ENCODE measurements at regions not wholly inside any gene's neighbourhood (a gene's known extent, or its start where the extent isn't known, plus 50 kb on each side); places are given as distances from the start of the nearest gene placed in this dataset.

- H2AFZ ChIP-seq (ENCODE audit: low read length) = no peak overlapping the region
- DNase-seq = peak; percentile 46
- H3K27ac ChIP-seq (ENCODE audit: low read length) = no peak overlapping the region
- no peaks in the 10 kb centered on the region for H3K27me3 ChIP-seq (ENCODE audit: low read length)
- TF ChIP-seq EZH2 (IDR thresholded peaks at IDR 0.05; ENCODE audit: low read length, unreplicated experiment) (no peak), EZH2phosphoT487 (IDR thresholded peaks at IDR 0.05; ENCODE audit: borderline replicate concordance, low read length) (no peak)
- TF ChIP-seq, protein P1, sequence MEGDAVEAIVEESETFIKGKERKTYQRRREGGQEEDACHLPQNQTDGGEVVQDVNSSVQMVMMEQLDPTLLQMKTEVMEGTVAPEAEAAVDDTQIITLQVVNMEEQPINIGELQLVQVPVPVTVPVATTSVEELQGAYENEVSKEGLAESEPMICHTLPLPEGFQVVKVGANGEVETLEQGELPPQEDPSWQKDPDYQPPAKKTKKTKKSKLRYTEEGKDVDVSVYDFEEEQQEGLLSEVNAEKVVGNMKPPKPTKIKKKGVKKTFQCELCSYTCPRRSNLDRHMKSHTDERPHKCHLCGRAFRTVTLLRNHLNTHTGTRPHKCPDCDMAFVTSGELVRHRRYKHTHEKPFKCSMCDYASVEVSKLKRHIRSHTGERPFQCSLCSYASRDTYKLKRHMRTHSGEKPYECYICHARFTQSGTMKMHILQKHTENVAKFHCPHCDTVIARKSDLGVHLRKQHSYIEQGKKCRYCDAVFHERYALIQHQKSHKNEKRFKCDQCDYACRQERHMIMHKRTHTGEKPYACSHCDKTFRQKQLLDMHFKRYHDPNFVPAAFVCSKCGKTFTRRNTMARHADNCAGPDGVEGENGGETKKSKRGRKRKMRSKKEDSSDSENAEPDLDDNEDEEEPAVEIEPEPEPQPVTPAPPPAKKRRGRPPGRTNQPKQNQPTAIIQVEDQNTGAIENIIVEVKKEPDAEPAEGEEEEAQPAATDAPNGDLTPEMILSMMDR (conservative IDR thresholded peaks at IDR 0.05; ENCODE audit: low read depth, low read length) = no peak
- H3K4me3 ChIP-seq (ENCODE audit: low read length) = no peak overlapping the region
- no peaks in the 10 kb centered on the region for H3F3A ChIP-seq (ENCODE audit: low read length, unreplicated experiment)
- no TSS peak for BruUV-seq (replicated peaks)
- POLR2A ChIA-PET (ENCODE audit: unreplicated experiment) = no interaction called here
- intact Hi-C loops (cut with micrococcal nuclease) = loop anchor here (1.0 kb wide), 1 partner anchor 23 kb away; no protein-coding TSS in a partner anchor
- H4K20me1 ChIP-seq (ENCODE audit: low read length) = no peaks in the 10 kb centered on the region
- H3K9me3 ChIP-seq (ENCODE audit: low read length) = no peaks in the 10 kb centered on the region
- no peak overlapping the region for H3K4me2 ChIP-seq (ENCODE audit: low read length)
- no peaks in the 10 kb centered on the region for H3K79me2 ChIP-seq (ENCODE audit: low read length)
- peaks cover 12% of the 10 kb centered on the region for H3K4me1 ChIP-seq (ENCODE audit: insufficient read depth, low read length)
- H3K36me3 ChIP-seq (ENCODE audit: low read depth, low read length) = no peaks in the 10 kb centered on the region
- CTCF ChIA-PET = interaction anchor here (0.6 kb wide), 1 partner anchor 96 kb away, joined by 3 read pairs; no protein-coding TSS in a partner anchor
- no peak overlapping the region for H3K9ac ChIP-seq (ENCODE audit: low read length)
- H3K9me2 ChIP-seq (replicated peaks; ENCODE audit: low read length) = no peaks in the 10 kb centered on the region
- peak; percentile 29 for ATAC-seq
Observed at GRCh38 chr3:177420651-177421480, 223.6 kb upstream of the TBL1XR1 start.

DNA sequence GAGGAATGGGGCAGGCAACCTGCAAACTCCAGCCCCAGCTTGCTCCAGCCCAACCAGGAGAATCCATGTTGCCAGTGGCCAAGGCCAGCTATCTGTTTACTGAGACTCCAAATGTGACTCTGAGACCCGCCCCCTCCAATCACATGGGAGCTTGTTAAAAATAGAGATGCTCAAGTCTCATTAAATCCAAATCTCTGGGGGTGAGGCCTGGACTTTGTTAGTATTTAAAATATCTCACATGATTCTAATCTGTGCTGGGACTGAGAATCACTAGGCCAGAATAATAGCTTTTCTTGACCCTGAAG, 224.2 kb upstream of the TBL1XR1 start:
- Histone ChIP-seq H3K4me1 (ENCODE audit: insufficient read depth, low read length) (peaks cover 16% of the 10 kb centered on the region), H3K27ac (ENCODE audit: low read length) (no peak overlapping the region), H3K9ac (ENCODE audit: low read length) (no peak overlapping the region), H2AFZ (ENCODE audit: low read length) (no peak overlapping the region), H3K27me3 (ENCODE audit: low read length) (no peaks in the 10 kb centered on the region), H3K9me2 (replicated peaks; ENCODE audit: low read length) (no peaks in the 10 kb centered on the region), H3F3A (ENCODE audit: low read length, unreplicated experiment) (no peaks in the 10 kb centered on the region), H3K4me2 (ENCODE audit: low read length) (no peak overlapping the region), H3K9me3 (ENCODE audit: low read length) (no peaks in the 10 kb centered on the region), H4K20me1 (ENCODE audit: low read length) (no peaks in the 10 kb centered on the region), H3K36me3 (ENCODE audit: low read depth, low read length) (no peaks in the 10 kb centered on the region), H3K79me2 (ENCODE audit: low read length) (no peaks in the 10 kb centered on the region), H3K4me3 (ENCODE audit: low read length) (no peak overlapping the region)
- CTCF ChIA-PET = no interaction called here
- POLR2A ChIA-PET (ENCODE audit: unreplicated experiment) = no interaction called here
- DNase-seq = no peak
- intact Hi-C loops (cut with micrococcal nuclease) = loop anchor here (1.0 kb wide), 1 partner anchor 23 kb away; no protein-coding TSS in a partner anchor
- BruUV-seq (replicated peaks) = no TSS peak
- no peak for ATAC-seq
- TF ChIP-seq EZH2 (IDR thresholded peaks at IDR 0.05; ENCODE audit: low read length, unreplicated experiment) = no peak
- TF ChIP-seq, protein P1 (conservative IDR thresholded peaks at IDR 0.05; ENCODE audit: low read depth, low read length) = no peak
- TF ChIP-seq EZH2phosphoT487 (IDR thresholded peaks at IDR 0.05; ENCODE audit: borderline replicate concordance, low read length) = no peak

GRCh38 chr3:177424521-177424920, 227.2 kb upstream of the TBL1XR1 start:
- Histone ChIP-seq H4K20me1 (ENCODE audit: low read length) (no peaks in the 10 kb centered on the region), H3K4me1 (ENCODE audit: insufficient read depth, low read length) (peaks cover 16% of the 10 kb centered on the region), H3K79me2 (ENCODE audit: low read length) (no peaks in the 10 kb centered on the region), H3K4me3 (ENCODE audit: low read length) (no peak overlapping the region), H3F3A (ENCODE audit: low read length, unreplicated experiment) (no peaks in the 10 kb centered on the region), H3K4me2 (ENCODE audit: low read length) (no peak overlapping the region), H2AFZ (ENCODE audit: low read length) (no peak overlapping the region), H3K9me3 (ENCODE audit: low read length) (no peaks in the 10 kb centered on the region), H3K9ac (ENCODE audit: low read length) (no peak overlapping the region), H3K36me3 (ENCODE audit: low read depth, low read length) (no peaks in the 10 kb centered on the region), H3K9me2 (replicated peaks; ENCODE audit: low read length) (no peaks in the 10 kb centered on the region), H3K27me3 (ENCODE audit: low read length) (no peaks in the 10 kb centered on the region), H3K27ac (ENCODE audit: low read length) (no peak overlapping the region)
- DNase-seq (no peak), ATAC-seq (no peak)
- no TSS peak for BruUV-seq (replicated peaks)
- POLR2A ChIA-PET (ENCODE audit: unreplicated experiment) = no interaction called here
- CTCF ChIA-PET = no interaction called here
- TF ChIP-seq, protein P1 (conservative IDR thresholded peaks at IDR 0.05; ENCODE audit: low read depth, low read length) = no peak
- TF ChIP-seq EZH2 (IDR thresholded peaks at IDR 0.05; ENCODE audit: low read length, unreplicated experiment) (no peak), EZH2phosphoT487 (IDR thresholded peaks at IDR 0.05; ENCODE audit: borderline replicate concordance, low read length) (no peak)
- intact Hi-C loops (cut with micrococcal nuclease) = no loop called here

Data from PC-3 (cell line).